ENCODE measurements at regions not wholly inside any gene's neighbourhood (a gene's known extent, or its start where the extent isn't known, plus 50 kb on each side); places are given as distances from the start of the nearest gene placed in this dataset.
A peak's percentile ranks its signal among the peaks of the same experiment; 100 is the strongest.

- no peak for DNase-seq
Observed at GRCh38 chr20:40826699-40827098, 137.7 kb upstream of the MAFB start.

GRCh38 chr20:40835321-40835720 lies 146.3 kb upstream of the MAFB start:
- DNase-seq = no peak
- intact Hi-C loops (cut with DNase I) = no loop called here

More at GRCh38 chr20:40826699-40827098, 137.7 kb upstream of the MAFB start:
- intact Hi-C loops (cut with DNase I) = no loop called here

GRCh38 chr20:40838509-40838908 lies 149.5 kb upstream of the MAFB start:
- DNase-seq = no peak
- intact Hi-C loops (cut with DNase I) = no loop called here

- intact Hi-C loops (cut with DNase I) = no loop called here
- peak in 3 of 42 donors; percentile 1 to 3 (median 2) for DNase-seq
Observed at GRCh38 chr20:40843251-40843650, 154.2 kb upstream of the MAFB start.

- DNase-seq = no peak
Observed at GRCh38 chr20:40844332-40844731, 155.3 kb upstream of the MAFB start.

GRCh38 chr20:40848096-40848495 lies 159.1 kb upstream of the MAFB start:
- no peak for DNase-seq
- intact Hi-C loops (cut with DNase I) = no loop called here

More at GRCh38 chr20:40844332-40844731, 155.3 kb upstream of the MAFB start:
- intact Hi-C loops (cut with DNase I) = no loop called here

GRCh38 chr20:40848526-40848925 lies 159.5 kb upstream of the MAFB start:
- no peak for DNase-seq
- intact Hi-C loops (cut with DNase I) = no loop called here

GRCh38 chr20:40849456-40849855 lies 160.4 kb upstream of the MAFB start:
- DNase-seq = no peak
- intact Hi-C loops (cut with DNase I) = no loop called here

- intact Hi-C loops (cut with DNase I) = no loop called here
- DNase-seq = no peak
Observed at GRCh38 chr20:40851051-40851450, 162.0 kb upstream of the MAFB start.

GRCh38 chr20:40855269-40855668 lies 166.2 kb upstream of the MAFB start:
- DNase-seq = no peak
- intact Hi-C loops (cut with DNase I) = no loop called here

- no peak for DNase-seq
- intact Hi-C loops (cut with DNase I) = no loop called here
Observed at GRCh38 chr20:40856653-40857052, 167.6 kb upstream of the MAFB start.

- intact Hi-C loops (cut with DNase I) = no loop called here
- DNase-seq = no peak
Observed at GRCh38 chr20:40860487-40860902, 168.1 kb upstream of the TOP1 start.

GRCh38 chr20:40861427-40862008 lies 167.1 kb upstream of the TOP1 start:
- DNase-seq = no peak
- intact Hi-C loops (cut with DNase I) = no loop called here

- intact Hi-C loops (cut with DNase I) = no loop called here
- no peak for DNase-seq
Observed at GRCh38 chr20:40863355-40863919, 165.2 kb upstream of the TOP1 start.

GRCh38 chr20:40864470-40864869 lies 164.2 kb upstream of the TOP1 start:
- intact Hi-C loops (cut with DNase I) = no loop called here

GRCh38 chr20:40865095-40865494 lies 163.5 kb upstream of the TOP1 start:
- intact Hi-C loops (cut with DNase I) = no loop called here
- no peak for DNase-seq

More at GRCh38 chr20:40864470-40864869, 164.2 kb upstream of the TOP1 start:
- DNase-seq = no peak

- intact Hi-C loops (cut with DNase I) = no loop called here
- DNase-seq = no peak
Observed at GRCh38 chr20:40866056-40866455, 162.6 kb upstream of the TOP1 start.

- DNase-seq = peak in 19 of 42 donors; percentile 14 to 78 (median 38)
- intact Hi-C loops (cut with DNase I) = no loop called here
Observed at GRCh38 chr20:40868551-40869217, 159.9 kb upstream of the TOP1 start.

GRCh38 chr20:40869218-40870147 lies 159.1 kb upstream of the TOP1 start:
- intact Hi-C loops (cut with DNase I) = no loop called here
- peak in 5 of 42 donors; percentile 9 to 26 (median 17) for DNase-seq
